Endothelial cell of umbilical vein (primary cell): ENCODE measurements at regions not wholly inside any gene's neighbourhood (a gene's known extent, or its start where the extent isn't known, plus 50 kb on each side); places are given as distances from the start of the nearest gene placed in this dataset.

Experiments
- BruUV-seq: library from RNA; stranded (reverse); fragments of 400-500 nt; replicated peaks from 2 replicates; lab custom pipeline; 2021; lab: Mats Ljungman, UMichigan
- CTCF ChIA-PET: fragments of 300-600, 350-600 bp; sonication (Branson Sonifier 250); formaldehyde crosslinking; loops from one replicate; lab custom pipeline; 2021; ENCODE audit warnings: antibody characterized with exemption, inconsistent platforms; lab: Charles Lee
- POLR2A ChIA-PET: fragments of 300-600, 350-600 bp; sonication (Branson Sonifier 250); formaldehyde crosslinking; loops from one replicate; lab custom pipeline; 2021; ENCODE audit warnings: antibody characterized with exemption, inconsistent platforms; lab: Charles Lee
- DNase-seq: peaks from one replicate; pipeline ENCODE4 v3.0.0-alpha.2; 2011; ENCODE audit warnings: low read depth, low spot score
- FAIRE-seq: peaks from 2 replicates; lab custom pipeline; 2011; peaks lifted over from hg19 to GRCh38; lab: Jason Lieb, UNC
- H2AFZ ChIP-seq: 2 replicates; pipeline ENCODE4 v1.6.0; 2012; ENCODE audit warnings: low read depth, low read length, control low read depth, inconsistent platforms
- H3K27ac ChIP-seq: 2 replicates; pipeline ENCODE4 v1.5.1; 2011; ENCODE audit warnings: low read depth, mild to moderate bottlenecking, control low read depth, low read length, moderate library complexity; ENCODE audit not compliant: insufficient read depth
- H3K27me3 ChIP-seq, 2 experiments: 2 replicates each; pipeline versions ENCODE4 v1.6.0 to v1.6.1; 2011; ENCODE audit warnings: low read length in 2 of 2, mixed read lengths in 1 of 2; ENCODE audit not compliant: control insufficient read depth in 2 of 2, insufficient read depth in 2 of 2
- H3K36me3 ChIP-seq, 2 experiments: 2 replicates in 1 of 2; 3 replicates in 1 of 2; pipeline ENCODE4 v1.5.1; 2011; ENCODE audit warnings: low read length in 2 of 2, mild to moderate bottlenecking in 1 of 2, moderate library complexity in 1 of 2; ENCODE audit not compliant: control insufficient read depth in 2 of 2, insufficient read depth in 2 of 2; ENCODE audit errors: extremely low read depth in 1 of 2
- H3K4me1 ChIP-seq: 3 replicates; pipeline ENCODE4 v1.5.1; 2011; ENCODE audit warnings: mild to moderate bottlenecking, low read length; ENCODE audit not compliant: control insufficient read depth, insufficient read depth; ENCODE audit errors: extremely low read depth
- H3K4me2 ChIP-seq: 2 replicates; pipeline ENCODE4 v1.6.1; 2011; ENCODE audit warnings: low read length, control low read depth, mixed read lengths; ENCODE audit not compliant: insufficient read depth
- H3K4me3 ChIP-seq, 3 experiments: fragments of 200-600 bp in 1 of 3; sonication (generic), shearing (Covaris generic) in 1 of 3; replicated peaks in 1 of 3; 2 replicates each; pipeline ENCODE4 v1.5.1; 2011 to 2016; ENCODE audit warnings: control low read depth in 3 of 3, low read length in 3 of 3, mild to moderate bottlenecking in 2 of 3, inconsistent platforms in 1 of 3, low read depth in 1 of 3, moderate library complexity in 1 of 3; ENCODE audit not compliant: insufficient read depth in 1 of 3
- H3K79me2 ChIP-seq: 2 replicates; pipeline ENCODE4 v1.6.0; 2012; ENCODE audit warnings: low read length, inconsistent platforms; ENCODE audit not compliant: control insufficient read depth, insufficient read depth
- H3K9ac ChIP-seq: replicated peaks from 2 replicates; pipeline ENCODE3; 2011; ENCODE audit warnings: low read length, control low read depth; ENCODE audit not compliant: insufficient read depth; ENCODE audit errors: extremely low read depth
- H3K9me1 ChIP-seq: replicated peaks from 3 replicates; pipeline ENCODE4 v1.6.0; 2011; ENCODE audit warnings: mild to moderate bottlenecking, low read length; ENCODE audit not compliant: control insufficient read depth, insufficient read depth; ENCODE audit errors: extremely low read depth
- H3K9me3 ChIP-seq: replicated peaks from 2 replicates; pipeline ENCODE4 v1.5.1; 2012; ENCODE audit warnings: low read length, inconsistent platforms; ENCODE audit not compliant: control insufficient read depth, insufficient read depth
- H4K20me1 ChIP-seq: replicated peaks from 2 replicates; pipeline ENCODE3; 2011; ENCODE audit warnings: mild to moderate bottlenecking, low read length; ENCODE audit not compliant: control insufficient read depth, insufficient read depth; ENCODE audit errors: extremely low read depth
- CTCF ChIP-seq, 2 donors: IDR thresholded peaks; 1 replicate in 1 of 2; 2 replicates in 1 of 2; pipeline ENCODE4 v1.5.1; 2011; ENCODE audit warnings: low read length in 2 of 2, mild to moderate bottlenecking in 2 of 2, moderate library complexity in 2 of 2, control low read depth in 1 of 2, inconsistent platforms in 1 of 2, low read depth in 1 of 2; ENCODE audit not compliant: insufficient read depth in 1 of 2; ENCODE audit errors: extremely low read depth in 1 of 2
- EZH2 ChIP-seq: IDR thresholded peaks from 2 replicates; pipeline ENCODE4 v1.6.1; 2012; ENCODE audit warnings: borderline replicate concordance, low read depth, mild to moderate bottlenecking, moderate library complexity, low read length, inconsistent platforms; ENCODE audit not compliant: severe bottlenecking
- FOS ChIP-seq: IDR thresholded peaks from 2 replicates; pipeline ENCODE4 v1.6.1; 2011; ENCODE audit warnings: mild to moderate bottlenecking, low read length, moderate library complexity, borderline replicate concordance; ENCODE audit not compliant: insufficient read depth
- GATA2 ChIP-seq: IDR thresholded peaks from 2 replicates; pipeline ENCODE4 v1.7.0; 2011; ENCODE audit warnings: low read depth, mild to moderate bottlenecking, moderate library complexity, mixed read lengths, low read length; ENCODE audit not compliant: insufficient read length, insufficient read depth
- JUN ChIP-seq: IDR thresholded peaks from 2 replicates; pipeline ENCODE4 v1.6.1; 2011; ENCODE audit warnings: borderline replicate concordance, low read depth; ENCODE audit not compliant: insufficient read length, insufficient read depth
- MAX ChIP-seq: IDR thresholded peaks from 2 replicates; pipeline ENCODE4 v1.6.1; 2011; ENCODE audit not compliant: insufficient read depth, insufficient read length
- MYC ChIP-seq: IDR thresholded peaks from one replicate; pipeline ENCODE4 v1.6.1; 2011; ENCODE audit warnings: mild to moderate bottlenecking, low read depth, low read length
- POLR2A ChIP-seq: IDR thresholded peaks from 2 replicates; pipeline ENCODE4 v1.6.1; 2012; ENCODE audit warnings: low read depth, mild to moderate bottlenecking, control low read depth, low read length
- POLR2AphosphoS5 ChIP-seq: IDR thresholded peaks from 2 replicates; pipeline ENCODE4 v1.6.1; 2012; ENCODE audit warnings: low read depth, mild to moderate bottlenecking, control low read depth, low read length, moderate library complexity; ENCODE audit not compliant: insufficient read depth
- dilution Hi-C: fragments of 300-500 bp; cut with MboI; formaldehyde crosslinking; loops from one replicate; pipeline ENCODE4 v1.15.0; 2019; ENCODE audit warnings: low sequenced_read_pairs; ENCODE audit not compliant: extremely low pct_ligation_motif_present
- intact Hi-C: fragments of 100-400 bp; cut with micrococcal nuclease; formaldehyde crosslinking; loops from one replicate; pipeline ENCODE4 v1.10.0; 2022

GRCh38 chr2:35255826-35256225 lies 1099.8 kb upstream of the CRIM1 start:
- no peak overlapping the region for H2AFZ ChIP-seq
- TF ChIP-seq CTCF (IDR thresholded peaks at IDR 0.05; ENCODE audit: extremely low read depth in 1 of 2, insufficient read depth in 1 of 2, low read depth in 1 of 2, low read length in 2 of 2), result no peak
- TF ChIP-seq MYC, result no peak
- no peak for TF ChIP-seq MAX
- no peak for TF ChIP-seq GATA2
- TF ChIP-seq EZH2, result no peak
- TF ChIP-seq POLR2A, result no peak
- no peak for TF ChIP-seq FOS
- TF ChIP-seq POLR2AphosphoS5, result no peak
- no peak for TF ChIP-seq JUN
- no peak overlapping the region for H3K4me2 ChIP-seq
- no TSS peak for BruUV-seq
- H4K20me1 ChIP-seq, result no peaks in the 10 kb centered on the region
- no peak overlapping the region for H3K27ac ChIP-seq
- no peaks in the 10 kb centered on the region for H3K9me1 ChIP-seq
- ChIA-PET CTCF (no interaction called here), POLR2A (no interaction called here)
- dilution Hi-C loops (no loop called here), intact Hi-C loops (no loop called here)
- H3K4me3 ChIP-seq, result no peak overlapping the region
- DNase-seq (no peak), FAIRE-seq (no peak)
- no peak overlapping the region for H3K9ac ChIP-seq
- H3K79me2 ChIP-seq, result no peaks in the 10 kb centered on the region
- no peaks in the 10 kb centered on the region for H3K27me3 ChIP-seq
- H3K4me1 ChIP-seq, result no peaks in the 10 kb centered on the region
- H3K9me3 ChIP-seq, result no peaks in the 10 kb centered on the region
- H3K36me3 ChIP-seq, result no peaks in the 10 kb centered on the region
